ENCODE measurements at regions not wholly inside any gene's neighbourhood (a gene's known extent, or its start where the extent isn't known, plus 50 kb on each side); places are given as distances from the start of the nearest gene placed in this dataset.

GRCh38 chr11:23257088-23257487 is 396.8 kb upstream of the CCDC179 start:
- DNase-seq (ENCODE audit: low read depth) = no peak
- H3K9me3 ChIP-seq (ENCODE audit: control insufficient read depth, low read length) = no peaks in the 10 kb centered on the region
- H3K36me3 ChIP-seq (ENCODE audit: control insufficient read depth, insufficient read depth, low read length, severe bottlenecking) = no peaks in the 10 kb centered on the region
- no peaks in the 10 kb centered on the region for H3K27me3 ChIP-seq (replicated peaks; ENCODE audit: control insufficient read depth, insufficient read depth, low read length)
- H3K4me3 ChIP-seq (ENCODE audit: low read length) = no peak overlapping the region
- no peaks in the 10 kb centered on the region for H3K4me1 ChIP-seq (ENCODE audit: control insufficient read depth, insufficient read depth, low read length)
- H3K9ac ChIP-seq (ENCODE audit: low read length) = no peak overlapping the region

- Histone ChIP-seq H3K4me3 (ENCODE audit: low read length) (no peak overlapping the region), H3K36me3 (ENCODE audit: control insufficient read depth, insufficient read depth, low read length, severe bottlenecking) (no peaks in the 10 kb centered on the region), H3K27me3 (replicated peaks; ENCODE audit: control insufficient read depth, insufficient read depth, low read length) (no peaks in the 10 kb centered on the region), H3K9ac (ENCODE audit: low read length) (no peak overlapping the region), H3K4me1 (ENCODE audit: control insufficient read depth, insufficient read depth, low read length) (no peaks in the 10 kb centered on the region), H3K9me3 (ENCODE audit: control insufficient read depth, low read length) (no peaks in the 10 kb centered on the region)
- no peak for DNase-seq (ENCODE audit: low read depth)
Measured at GRCh38 chr11:23257556-23257955, 397.3 kb upstream of the CCDC179 start.

DNA sequence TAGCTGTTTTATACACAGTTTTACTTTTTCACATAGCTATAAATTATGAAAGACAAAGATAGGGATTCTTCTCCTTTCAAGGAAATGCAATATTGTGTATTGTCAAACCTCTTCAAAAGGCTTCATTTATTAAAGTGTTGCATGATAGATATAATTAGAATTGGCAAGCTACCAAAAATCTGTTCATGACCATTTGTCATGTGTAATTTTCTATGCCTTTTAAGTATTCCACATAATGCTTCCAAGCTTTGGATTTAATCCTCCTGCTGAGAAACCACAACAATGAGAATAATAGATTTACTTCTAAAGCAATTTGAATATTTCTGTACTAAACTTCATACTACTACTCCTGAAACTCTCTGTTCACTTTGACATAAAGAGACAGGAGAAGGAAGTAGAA is 403.2 kb upstream of the CCDC179 start:
- no peak overlapping the region for H3K9ac ChIP-seq (ENCODE audit: low read length)

GRCh38 chr11:23272095-23272494 is 411.8 kb upstream of the CCDC179 start:
- H3K4me3 ChIP-seq (ENCODE audit: low read length) = no peak overlapping the region
- no peaks in the 10 kb centered on the region for H3K27me3 ChIP-seq (replicated peaks; ENCODE audit: control insufficient read depth, insufficient read depth, low read length)
- DNase-seq (ENCODE audit: low read depth) = no peak
- no peaks in the 10 kb centered on the region for H3K9me3 ChIP-seq (ENCODE audit: control insufficient read depth, low read length)
- no peaks in the 10 kb centered on the region for H3K4me1 ChIP-seq (ENCODE audit: control insufficient read depth, insufficient read depth, low read length)
- H3K36me3 ChIP-seq (ENCODE audit: control insufficient read depth, insufficient read depth, low read length, severe bottlenecking) = no peaks in the 10 kb centered on the region
- no peak overlapping the region for H3K9ac ChIP-seq (ENCODE audit: low read length)

More for the DNA sequence above, 403.2 kb upstream of the CCDC179 start:
- H3K4me3 ChIP-seq (ENCODE audit: low read length) = no peak overlapping the region
- H3K4me1 ChIP-seq (ENCODE audit: control insufficient read depth, insufficient read depth, low read length) = no peaks in the 10 kb centered on the region
- no peak for DNase-seq (ENCODE audit: low read depth)
- H3K9me3 ChIP-seq (ENCODE audit: control insufficient read depth, low read length) = no peaks in the 10 kb centered on the region
- H3K36me3 ChIP-seq (ENCODE audit: control insufficient read depth, insufficient read depth, low read length, severe bottlenecking) = no peaks in the 10 kb centered on the region
- H3K27me3 ChIP-seq (replicated peaks; ENCODE audit: control insufficient read depth, insufficient read depth, low read length) = no peaks in the 10 kb centered on the region

DNA sequence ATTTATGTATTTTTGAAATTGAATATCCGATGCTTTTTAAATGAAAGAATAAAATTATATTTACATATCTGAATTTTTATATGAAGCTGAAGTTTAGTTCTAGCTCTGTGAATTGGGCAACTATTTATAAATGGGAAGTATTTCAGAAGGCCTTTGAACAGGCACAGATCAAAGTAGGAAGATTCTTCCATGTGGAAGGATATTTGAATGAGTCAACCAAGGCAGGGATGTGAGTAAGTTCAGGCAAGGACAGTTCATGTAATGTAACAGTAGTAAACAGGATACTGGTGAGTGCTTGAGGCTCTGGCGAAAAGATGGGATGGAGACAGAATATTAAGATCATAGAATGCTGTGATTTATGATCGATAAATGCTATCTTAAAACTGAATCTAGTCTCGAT is 417.8 kb upstream of the CCDC179 start:
- H3K9me3 ChIP-seq (ENCODE audit: control insufficient read depth, low read length) = no peaks in the 10 kb centered on the region
- no peak overlapping the region for H3K9ac ChIP-seq (ENCODE audit: low read length)
- H3K27me3 ChIP-seq (replicated peaks; ENCODE audit: control insufficient read depth, insufficient read depth, low read length) = no peaks in the 10 kb centered on the region
- peaks cover 9% of the 10 kb centered on the region for H3K4me1 ChIP-seq (ENCODE audit: control insufficient read depth, insufficient read depth, low read length)
- H3K4me3 ChIP-seq (ENCODE audit: low read length) = no peak overlapping the region
- H3K36me3 ChIP-seq (ENCODE audit: control insufficient read depth, insufficient read depth, low read length, severe bottlenecking) = no peaks in the 10 kb centered on the region
- no peak for DNase-seq (ENCODE audit: low read depth)

- H3K4me3 ChIP-seq (ENCODE audit: low read length) = no peak overlapping the region
- DNase-seq (ENCODE audit: low read depth) = no peak
- H3K27me3 ChIP-seq (replicated peaks; ENCODE audit: control insufficient read depth, insufficient read depth, low read length) = no peaks in the 10 kb centered on the region
- no peak overlapping the region for H3K9ac ChIP-seq (ENCODE audit: low read length)
- peaks cover 22% of the 10 kb centered on the region for H3K4me1 ChIP-seq (ENCODE audit: control insufficient read depth, insufficient read depth, low read length)
- H3K9me3 ChIP-seq (ENCODE audit: control insufficient read depth, low read length) = no peaks in the 10 kb centered on the region
- no peaks in the 10 kb centered on the region for H3K36me3 ChIP-seq (ENCODE audit: control insufficient read depth, insufficient read depth, low read length, severe bottlenecking)
Measured at GRCh38 chr11:23280088-23280487, 419.8 kb upstream of the CCDC179 start.

DNA sequence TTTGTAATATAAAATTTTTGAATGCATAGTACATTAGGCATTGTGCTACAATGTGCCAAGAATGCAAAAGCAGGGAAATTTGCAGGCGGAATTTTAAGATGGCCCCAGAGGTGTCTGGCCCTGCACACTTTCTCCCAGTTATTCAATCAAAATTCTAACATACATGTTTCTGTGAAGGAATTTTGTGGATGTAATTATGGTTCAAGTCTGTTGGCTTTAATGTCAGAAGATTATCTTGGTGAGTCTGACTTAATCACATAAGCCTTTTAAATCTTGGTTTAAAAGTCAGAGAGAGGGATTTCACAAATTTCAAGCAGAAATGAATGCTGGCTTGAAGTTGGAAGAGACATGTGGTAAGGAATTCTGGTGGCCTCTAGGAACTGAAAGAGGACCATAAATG is 423.4 kb upstream of the CCDC179 start:
- no peak overlapping the region for H3K4me3 ChIP-seq (ENCODE audit: low read length)
- H3K9ac ChIP-seq (ENCODE audit: low read length) = no peak overlapping the region
- peaks cover 31% of the 10 kb centered on the region for H3K4me1 ChIP-seq (ENCODE audit: control insufficient read depth, insufficient read depth, low read length)
- H3K36me3 ChIP-seq (ENCODE audit: control insufficient read depth, insufficient read depth, low read length, severe bottlenecking) = no peaks in the 10 kb centered on the region
- no peaks in the 10 kb centered on the region for H3K9me3 ChIP-seq (ENCODE audit: control insufficient read depth, low read length)
- H3K27me3 ChIP-seq (replicated peaks; ENCODE audit: control insufficient read depth, insufficient read depth, low read length) = no peaks in the 10 kb centered on the region
- DNase-seq (ENCODE audit: low read depth) = no peak

- Histone ChIP-seq H3K36me3 (ENCODE audit: control insufficient read depth, insufficient read depth, low read length, severe bottlenecking) (no peaks in the 10 kb centered on the region), H3K4me1 (ENCODE audit: control insufficient read depth, insufficient read depth, low read length) (peaks cover 32% of the 10 kb centered on the region), H3K9me3 (ENCODE audit: control insufficient read depth, low read length) (no peaks in the 10 kb centered on the region), H3K27me3 (replicated peaks; ENCODE audit: control insufficient read depth, insufficient read depth, low read length) (no peaks in the 10 kb centered on the region), H3K9ac (ENCODE audit: low read length) (no peak overlapping the region), H3K4me3 (ENCODE audit: low read length) (peak overlapping the region; percentile 36)
- DNase-seq (ENCODE audit: low read depth) = peak; percentile 90
Measured at GRCh38 chr11:23284631-23285030, 424.4 kb upstream of the CCDC179 start.

DNA sequence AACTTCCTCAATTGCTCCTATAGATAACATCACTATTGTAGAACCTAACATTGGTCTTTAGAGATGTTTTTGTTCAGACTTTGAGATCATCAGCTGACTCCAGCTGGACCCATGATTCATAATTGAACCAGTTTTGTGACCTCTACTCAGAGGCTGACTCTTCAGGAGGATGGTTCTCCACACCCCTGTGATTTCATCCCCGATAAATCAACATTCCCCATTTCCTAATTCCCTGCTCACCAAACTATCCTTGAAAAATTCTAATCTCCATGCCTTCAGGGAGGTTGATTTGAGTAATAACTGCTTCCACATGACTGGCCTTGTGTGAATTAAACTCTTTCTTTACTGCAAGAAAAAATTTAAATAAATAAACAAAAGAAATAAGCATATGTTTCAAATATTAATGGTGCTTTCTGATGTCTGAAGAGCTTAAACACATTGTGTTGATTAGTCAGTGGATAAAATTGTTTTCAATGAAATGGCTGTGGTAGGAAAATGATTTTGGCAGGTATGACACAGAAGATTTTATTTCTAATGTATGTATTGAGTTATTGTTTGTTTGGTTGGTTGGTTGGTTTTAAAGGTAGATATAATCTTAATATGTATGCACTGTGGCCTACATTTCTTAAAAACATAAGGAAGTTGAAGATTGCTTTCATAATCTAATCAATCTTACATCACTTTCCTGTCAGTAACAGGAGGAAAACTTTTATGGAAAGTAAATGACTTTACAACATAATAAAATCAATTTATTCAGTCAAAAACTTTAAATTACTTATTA is 427.9 kb upstream of the CCDC179 start:
- no peaks in the 10 kb centered on the region for H3K27me3 ChIP-seq (replicated peaks; ENCODE audit: control insufficient read depth, insufficient read depth, low read length)
- DNase-seq (ENCODE audit: low read depth) = peak; percentile 84
- H3K4me3 ChIP-seq (ENCODE audit: low read length) = no peak overlapping the region
- H3K9me3 ChIP-seq (ENCODE audit: control insufficient read depth, low read length) = no peaks in the 10 kb centered on the region
- no peaks in the 10 kb centered on the region for H3K36me3 ChIP-seq (ENCODE audit: control insufficient read depth, insufficient read depth, low read length, severe bottlenecking)
- no peak overlapping the region for H3K9ac ChIP-seq (ENCODE audit: low read length)
- peaks cover 29% of the 10 kb centered on the region for H3K4me1 ChIP-seq (ENCODE audit: control insufficient read depth, insufficient read depth, low read length)

GRCh38 chr11:23295241-23295640 is 435.0 kb upstream of the CCDC179 start:
- DNase-seq (ENCODE audit: low read depth) = no peak
- no peaks in the 10 kb centered on the region for H3K27me3 ChIP-seq (replicated peaks; ENCODE audit: control insufficient read depth, insufficient read depth, low read length)
- H3K4me1 ChIP-seq (ENCODE audit: control insufficient read depth, insufficient read depth, low read length) = no peaks in the 10 kb centered on the region
- no peak overlapping the region for H3K4me3 ChIP-seq (ENCODE audit: low read length)
- H3K36me3 ChIP-seq (ENCODE audit: control insufficient read depth, insufficient read depth, low read length, severe bottlenecking) = no peaks in the 10 kb centered on the region
- H3K9ac ChIP-seq (ENCODE audit: low read length) = no peak overlapping the region
- H3K9me3 ChIP-seq (ENCODE audit: control insufficient read depth, low read length) = no peaks in the 10 kb centered on the region

DNA sequence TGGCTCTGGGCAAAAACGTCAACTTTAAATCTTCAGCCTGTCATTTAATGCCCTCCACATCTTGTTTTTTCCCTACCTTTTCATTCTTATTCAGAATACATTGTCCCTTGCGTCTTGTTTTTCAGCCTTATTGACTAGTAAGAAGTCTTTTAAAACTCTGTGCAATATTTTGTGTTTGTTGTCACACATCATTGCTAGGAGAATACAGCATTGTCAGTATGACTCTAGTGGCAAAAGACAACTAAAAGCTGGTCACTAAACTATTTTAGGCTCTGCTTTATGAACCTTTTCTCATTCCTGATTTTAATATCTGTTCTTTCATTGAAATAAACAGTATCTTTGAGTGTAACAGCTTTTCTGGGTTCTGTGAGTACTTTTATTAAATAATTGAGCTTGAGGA is 447.8 kb upstream of the CCDC179 start:
- no peak for DNase-seq (ENCODE audit: low read depth)

DNA sequence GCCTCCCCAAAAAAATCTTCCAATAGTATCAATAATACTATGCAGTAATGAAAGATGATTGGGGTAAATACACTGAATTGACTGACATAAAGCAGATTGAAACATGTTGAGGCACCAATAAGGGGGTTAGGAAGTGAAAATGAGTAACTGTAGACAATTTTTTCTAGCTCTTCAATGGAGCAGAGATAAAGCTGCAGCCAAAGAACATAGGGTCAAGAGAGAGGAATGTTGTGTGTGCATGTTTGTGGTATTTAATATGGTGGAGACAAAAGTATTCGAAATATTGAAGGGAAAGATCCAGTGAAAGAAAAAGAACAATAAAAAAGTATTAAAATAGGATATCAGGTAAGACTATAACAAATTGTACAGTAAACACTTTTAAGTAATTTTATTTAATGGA is 450.0 kb upstream of the CCDC179 start:
- Histone ChIP-seq H3K4me1 (ENCODE audit: control insufficient read depth, insufficient read depth, low read length) (peaks cover 20% of the 10 kb centered on the region), H3K9me3 (ENCODE audit: control insufficient read depth, low read length) (no peaks in the 10 kb centered on the region), H3K27me3 (replicated peaks; ENCODE audit: control insufficient read depth, insufficient read depth, low read length) (no peaks in the 10 kb centered on the region), H3K4me3 (ENCODE audit: low read length) (no peak overlapping the region), H3K36me3 (ENCODE audit: control insufficient read depth, insufficient read depth, low read length, severe bottlenecking) (no peaks in the 10 kb centered on the region), H3K9ac (ENCODE audit: low read length) (no peak overlapping the region)
- peak; percentile 39 for DNase-seq (ENCODE audit: low read depth)

More for the DNA sequence above, 447.8 kb upstream of the CCDC179 start:
- Histone ChIP-seq H3K9ac (ENCODE audit: low read length) (no peak overlapping the region), H3K4me3 (ENCODE audit: low read length) (no peak overlapping the region), H3K4me1 (ENCODE audit: control insufficient read depth, insufficient read depth, low read length) (peaks cover 20% of the 10 kb centered on the region), H3K9me3 (ENCODE audit: control insufficient read depth, low read length) (no peaks in the 10 kb centered on the region), H3K27me3 (replicated peaks; ENCODE audit: control insufficient read depth, insufficient read depth, low read length) (no peaks in the 10 kb centered on the region), H3K36me3 (ENCODE audit: control insufficient read depth, insufficient read depth, low read length, severe bottlenecking) (no peaks in the 10 kb centered on the region)
